GM12874 (cell line): ENCODE measurements at regions not wholly inside any gene's neighbourhood (a gene's known extent, or its start where the extent isn't known, plus 50 kb on each side); places are given as distances from the start of the nearest gene placed in this dataset.

ENCODE experiments used
- TF ChIP-seq, protein P1 (sequence below): IDR thresholded peaks from 2 replicates; pipeline ENCODE4 v1.5.1; 2011; ENCODE audit warnings: low read depth, mild to moderate bottlenecking, control low read depth, low read length, moderate library complexity; ENCODE audit not compliant: insufficient read depth

DNA sequence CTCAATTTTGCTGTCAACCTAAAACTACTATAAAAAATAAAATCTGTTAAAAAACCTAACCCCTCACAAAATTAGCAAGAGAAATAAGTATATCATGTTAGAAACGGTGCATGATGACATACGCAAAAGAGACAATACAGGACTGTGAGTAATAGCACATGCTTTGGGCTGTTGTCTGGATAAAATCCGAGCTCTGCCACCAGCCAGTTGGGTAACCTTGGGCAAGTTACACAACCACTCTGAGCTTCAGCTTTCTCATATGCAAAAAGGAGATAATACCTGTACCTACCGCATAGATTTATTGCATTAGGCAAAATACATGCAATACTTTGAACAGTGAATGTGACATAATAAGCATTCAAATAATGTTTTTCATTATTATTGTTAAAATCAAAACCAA, 481.7 kb downstream of the TLE1 start:
- TF ChIP-seq, protein P1, sequence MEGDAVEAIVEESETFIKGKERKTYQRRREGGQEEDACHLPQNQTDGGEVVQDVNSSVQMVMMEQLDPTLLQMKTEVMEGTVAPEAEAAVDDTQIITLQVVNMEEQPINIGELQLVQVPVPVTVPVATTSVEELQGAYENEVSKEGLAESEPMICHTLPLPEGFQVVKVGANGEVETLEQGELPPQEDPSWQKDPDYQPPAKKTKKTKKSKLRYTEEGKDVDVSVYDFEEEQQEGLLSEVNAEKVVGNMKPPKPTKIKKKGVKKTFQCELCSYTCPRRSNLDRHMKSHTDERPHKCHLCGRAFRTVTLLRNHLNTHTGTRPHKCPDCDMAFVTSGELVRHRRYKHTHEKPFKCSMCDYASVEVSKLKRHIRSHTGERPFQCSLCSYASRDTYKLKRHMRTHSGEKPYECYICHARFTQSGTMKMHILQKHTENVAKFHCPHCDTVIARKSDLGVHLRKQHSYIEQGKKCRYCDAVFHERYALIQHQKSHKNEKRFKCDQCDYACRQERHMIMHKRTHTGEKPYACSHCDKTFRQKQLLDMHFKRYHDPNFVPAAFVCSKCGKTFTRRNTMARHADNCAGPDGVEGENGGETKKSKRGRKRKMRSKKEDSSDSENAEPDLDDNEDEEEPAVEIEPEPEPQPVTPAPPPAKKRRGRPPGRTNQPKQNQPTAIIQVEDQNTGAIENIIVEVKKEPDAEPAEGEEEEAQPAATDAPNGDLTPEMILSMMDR: no peak

DNA sequence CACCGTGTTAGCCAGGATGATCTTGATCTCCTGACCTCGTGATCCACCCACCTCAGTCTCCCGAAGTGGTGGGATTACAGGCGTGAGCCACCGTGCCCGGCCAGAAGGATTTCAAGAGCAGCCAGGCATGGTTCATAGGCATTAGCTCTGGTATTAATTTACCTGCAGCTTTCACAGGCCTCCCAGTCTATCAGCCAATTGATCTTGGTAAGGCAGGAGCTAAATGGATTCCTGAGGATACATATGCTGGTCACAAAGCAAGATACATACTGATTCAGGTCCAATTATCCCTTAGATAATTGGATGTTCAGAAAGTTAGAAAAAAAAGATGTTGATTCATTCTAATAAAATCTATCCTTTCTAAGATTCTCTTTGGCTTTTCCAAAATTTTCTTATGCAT, 487.1 kb downstream of the TLE1 start:
- TF ChIP-seq, protein P1: no peak

DNA sequence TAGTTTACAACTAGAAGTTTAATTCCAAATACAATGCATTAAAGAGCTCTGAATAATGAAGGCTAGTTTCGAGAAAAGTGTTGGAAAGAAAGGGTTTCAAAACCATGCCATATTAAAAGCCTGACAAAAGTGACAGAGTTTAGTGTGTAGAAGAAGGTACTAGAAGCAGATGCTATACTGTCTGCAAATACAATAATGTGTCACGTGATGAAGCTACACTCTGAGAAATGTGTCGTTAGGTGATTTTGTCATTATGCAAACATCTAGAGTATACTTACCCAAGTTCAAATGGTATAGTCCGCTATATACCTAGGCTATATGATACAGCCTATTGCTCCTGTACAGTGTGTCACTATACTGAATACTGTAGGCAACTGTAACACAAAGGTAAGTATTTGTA, 494.1 kb downstream of the TLE1 start:
- TF ChIP-seq, protein P1: no peak

DNA sequence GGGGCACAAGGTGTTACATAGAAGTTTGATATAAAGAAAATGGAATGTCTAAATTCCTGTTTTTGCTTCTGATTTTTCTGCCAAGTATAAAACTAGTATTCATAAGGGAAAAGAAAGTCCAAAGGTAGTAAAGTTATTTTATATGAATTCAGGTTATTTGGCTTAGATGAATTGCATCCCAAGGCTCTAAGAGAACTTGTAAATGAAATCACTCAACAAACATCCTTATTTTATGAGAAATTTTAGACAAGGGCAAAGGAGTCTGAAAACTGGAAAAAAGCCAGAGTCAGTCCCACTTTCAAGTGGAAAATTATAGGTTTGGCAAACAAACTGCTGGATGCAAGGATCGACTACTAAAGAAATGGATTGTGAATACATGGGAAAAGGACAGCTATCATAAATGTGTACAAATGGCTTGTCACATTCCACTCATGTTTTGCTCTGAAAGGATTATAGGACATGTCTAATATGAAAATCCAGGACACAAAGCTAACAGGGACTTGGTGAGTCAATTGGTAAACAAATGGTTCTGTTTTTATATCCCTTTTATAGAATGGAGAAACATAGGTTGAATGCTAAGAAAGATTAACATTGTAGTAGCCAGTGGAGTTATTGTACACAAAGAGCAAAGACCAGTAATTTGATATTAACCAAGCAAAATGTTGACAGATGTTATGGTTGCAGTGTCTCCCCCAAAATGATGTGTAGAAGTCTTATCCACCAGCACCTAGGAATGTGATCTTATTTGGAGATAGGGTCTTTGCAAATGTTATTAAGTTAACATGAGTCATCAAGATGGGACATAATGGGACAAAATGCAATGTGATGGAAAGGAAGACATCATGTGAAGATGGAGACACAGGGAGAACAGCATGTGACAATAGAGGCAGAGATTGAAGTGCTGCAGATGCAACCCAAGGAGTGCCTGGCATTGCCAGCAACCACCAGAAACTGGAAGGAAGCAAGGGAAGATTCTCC, 495.7 kb downstream of the TLE1 start:
- TF ChIP-seq, protein P1: no peak

DNA sequence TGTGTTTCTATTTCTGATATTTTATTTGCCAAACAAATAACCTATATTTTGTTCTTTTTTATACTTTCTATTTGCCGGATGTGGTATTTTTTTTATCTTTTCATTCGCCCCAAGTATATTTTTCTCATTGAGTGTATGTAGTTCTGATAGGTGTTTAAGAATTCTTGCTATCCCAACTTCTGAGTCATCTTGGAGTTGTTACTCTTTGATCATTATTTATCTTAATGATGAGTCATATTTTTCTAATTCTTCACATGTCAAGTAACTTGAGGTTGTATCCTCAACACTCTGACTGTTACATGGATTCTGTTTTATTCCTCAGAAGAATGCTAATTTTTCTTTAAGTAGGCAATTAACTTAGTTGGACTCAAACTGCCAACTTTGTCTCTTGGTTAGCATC, 498.1 kb downstream of the TLE1 start:
- TF ChIP-seq, protein P1: no peak

DNA sequence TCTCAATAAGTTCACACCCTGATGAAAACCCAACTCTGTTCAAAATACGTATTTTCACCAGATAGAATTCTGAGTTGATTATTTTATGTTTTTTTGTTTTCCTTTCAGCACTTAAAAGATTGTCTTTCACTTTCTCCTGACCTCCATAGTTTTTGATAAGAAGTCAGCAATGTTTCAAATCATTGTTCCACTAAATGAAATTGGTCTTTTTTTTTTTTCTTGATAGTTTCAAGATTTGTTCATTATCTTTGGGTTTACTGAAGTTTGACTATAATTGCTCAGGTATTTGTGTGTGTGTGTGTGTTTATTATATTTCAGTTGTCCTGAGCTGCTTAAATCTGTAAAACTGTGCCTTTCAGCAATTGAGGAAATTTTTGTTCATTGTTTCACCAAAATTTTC, 498.7 kb downstream of the TLE1 start:
- TF ChIP-seq, protein P1: no peak

DNA sequence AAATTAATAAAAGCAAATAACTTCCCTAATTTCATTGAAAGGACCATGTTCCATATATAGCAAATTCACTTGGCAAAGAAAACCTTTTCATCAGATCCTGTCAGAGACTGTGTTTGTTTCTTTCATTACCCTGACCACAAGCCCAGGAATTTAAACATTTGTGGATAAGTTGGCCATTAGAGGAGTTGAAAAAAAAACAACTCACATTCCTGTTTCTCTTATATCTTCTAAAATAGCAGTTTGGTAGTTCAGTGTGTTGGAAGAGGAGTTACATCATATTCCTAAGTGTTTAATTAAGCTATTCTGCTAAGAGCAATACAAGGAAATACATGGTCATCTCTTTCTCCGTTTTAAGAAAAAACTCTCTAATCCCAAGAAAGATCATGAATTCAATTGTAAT, 505.6 kb downstream of the TLE1 start:
- TF ChIP-seq, protein P1: no peak
